Spinal cord (tissue), 9 donors: ENCODE measurements at regions not wholly inside any gene's neighbourhood (a gene's known extent, or its start where the extent isn't known, plus 50 kb on each side); places are given as distances from the start of the nearest gene placed in this dataset.
"Not testable (repeated sequence)": the region's sequence is repeated elsewhere in the genome, so short reads cannot be mapped to it uniquely, and the experiment has no call there.

ENCODE experiments used
- DNase-seq, 6 donors: peaks; one replicate each; pipeline versions ENCODE4 v3.0.0 to v3.0.0-alpha.2; 2013 to 2015; ENCODE audit warnings: low spot score in 6 of 6, low read depth in 4 of 6
- H3K27ac ChIP-seq: one replicate; pipeline ENCODE4 v1.5.1; 2013; ENCODE audit warnings: low read depth, low read length, control low read depth
- H3K27me3 ChIP-seq: one replicate; pipeline ENCODE4 v1.6.1; 2013; ENCODE audit warnings: low read length; ENCODE audit not compliant: control insufficient read depth, insufficient read depth
- H3K36me3 ChIP-seq: one replicate; pipeline ENCODE4 v1.6.1; 2013; ENCODE audit warnings: low read length; ENCODE audit not compliant: control insufficient read depth, insufficient read depth
- H3K4me1 ChIP-seq: one replicate; pipeline ENCODE4 v1.6.1; 2013; ENCODE audit warnings: low read length; ENCODE audit not compliant: control insufficient read depth, insufficient read depth
- H3K4me3 ChIP-seq: one replicate; pipeline ENCODE4 v1.5.1; 2013; ENCODE audit warnings: low read depth, low read length, control low read depth
- H3K9me3 ChIP-seq: one replicate; pipeline ENCODE4 v1.6.1; 2013; ENCODE audit warnings: low read length; ENCODE audit not compliant: control insufficient read depth, insufficient read depth
- WGBS: methylation state at CpG from one replicate; pipeline ENCODE4 v1.1.5; 2013; ENCODE audit warnings: missing lambda C conversion rate; ENCODE audit not compliant: insufficient coverage; 5-methylcytosine and 5-hydroxymethylcytosine counted together
- donor health status: healthy.

GRCh38 chr5:118592229-118593002 is 395.9 kb downstream of the DTWD2 start:
- Histone ChIP-seq H3K27me3 (no peaks in the 10 kb centered on the region), H3K9me3 (no peaks in the 10 kb centered on the region), H3K36me3 (no peaks in the 10 kb centered on the region), H3K27ac (no peak overlapping the region), H3K4me3 (no peak overlapping the region), H3K4me1 (no peaks in the 10 kb centered on the region)
- peak in 3 of 6 donors; percentile 19 to 88 (median 31) for DNase-seq
- no CpG with 5 or more reads among the region's 5 CpGs for WGBS

- Histone ChIP-seq H3K9me3 (no peaks in the 10 kb centered on the region), H3K4me3 (no peak overlapping the region), H3K36me3 (no peaks in the 10 kb centered on the region), H3K4me1 (no peaks in the 10 kb centered on the region), H3K27ac (no peak overlapping the region), H3K27me3 (no peaks in the 10 kb centered on the region)
- no peak for DNase-seq
- 95% methylated on average over 2 of the region's 2 CpGs for WGBS
These were observed 397.5 kb downstream of the DTWD2 start for GRCh38 chr5:118590806-118591205.

- no peak overlapping the region for H3K4me3 ChIP-seq
- no peak for DNase-seq
- H3K27ac ChIP-seq = no peak overlapping the region
- H3K9me3 ChIP-seq = no peaks in the 10 kb centered on the region
- WGBS = no CpG with 5 or more reads among the region's 5 CpGs
- peaks cover 2% of the 10 kb centered on the region for H3K4me1 ChIP-seq
- H3K27me3 ChIP-seq = no peaks in the 10 kb centered on the region
- H3K36me3 ChIP-seq = no peaks in the 10 kb centered on the region
These were observed 407.4 kb downstream of the DTWD2 start for GRCh38 chr5:118580949-118581348.

- Histone ChIP-seq H3K36me3 (no peaks in the 10 kb centered on the region), H3K27me3 (no peaks in the 10 kb centered on the region), H3K27ac (no peak overlapping the region), H3K4me1 (peaks cover 2% of the 10 kb centered on the region), H3K9me3 (no peaks in the 10 kb centered on the region), H3K4me3 (no peak overlapping the region)
- 17% methylated on average over 1 of the region's 3 CpGs for WGBS
- peak in 1 of 6 donors; percentile 34 for DNase-seq
These were observed 410.3 kb downstream of the DTWD2 start for GRCh38 chr5:118578093-118578492.

GRCh38 chr5:118577621-118578020 is 410.7 kb downstream of the DTWD2 start:
- Histone ChIP-seq H3K36me3 (no peaks in the 10 kb centered on the region), H3K27ac (no peak overlapping the region), H3K4me3 (no peak overlapping the region)

GRCh38 chr5:118570276-118570675 is 418.1 kb downstream of the DTWD2 start:
- not testable (repeated sequence) for H3K4me3 ChIP-seq, H3K27me3 ChIP-seq, H3K4me1 ChIP-seq, DNase-seq, H3K9me3 ChIP-seq, H3K27ac ChIP-seq, H3K36me3 ChIP-seq
- 100% methylated on average over 1 of the region's 2 CpGs for WGBS

More at GRCh38 chr5:118577621-118578020, 410.7 kb downstream of the DTWD2 start:
- no CpG with 5 or more reads among the region's 1 CpG for WGBS
- no peaks in the 10 kb centered on the region for H3K9me3 ChIP-seq
- H3K27me3 ChIP-seq = no peaks in the 10 kb centered on the region
- peaks cover 2% of the 10 kb centered on the region for H3K4me1 ChIP-seq
- DNase-seq = no peak

- WGBS = no CpG with 5 or more reads among the region's 1 CpG
These were observed 418.8 kb downstream of the DTWD2 start for GRCh38 chr5:118569596-118569995.

GRCh38 chr5:118565335-118565971 is 422.9 kb downstream of the DTWD2 start:
- Histone ChIP-seq H3K36me3 (no peaks in the 10 kb centered on the region), H3K27ac (no peak overlapping the region), H3K27me3 (no peaks in the 10 kb centered on the region), H3K4me3 (no peak overlapping the region), H3K4me1 (no peaks in the 10 kb centered on the region), H3K9me3 (no peaks in the 10 kb centered on the region)
- DNase-seq = peak in 2 of 6 donors; percentile 22 to 43
- WGBS = 38% methylated on average over 10 of the region's 12 CpGs

More at GRCh38 chr5:118569596-118569995, 418.8 kb downstream of the DTWD2 start:
- not testable (repeated sequence) for H3K9me3 ChIP-seq, H3K27ac ChIP-seq, H3K36me3 ChIP-seq, H3K4me3 ChIP-seq, H3K27me3 ChIP-seq, H3K4me1 ChIP-seq, DNase-seq

- H3K27me3 ChIP-seq = no peaks in the 10 kb centered on the region
- no peaks in the 10 kb centered on the region for H3K9me3 ChIP-seq
- H3K36me3 ChIP-seq = no peaks in the 10 kb centered on the region
- H3K27ac ChIP-seq = no peak overlapping the region
- no CpG with 5 or more reads among the region's 3 CpGs for WGBS
- no peak for DNase-seq
- H3K4me1 ChIP-seq = peaks cover 4% of the 10 kb centered on the region
- no peak overlapping the region for H3K4me3 ChIP-seq
These were observed 426.4 kb downstream of the DTWD2 start for GRCh38 chr5:118561971-118562370.

- H3K9me3 ChIP-seq = no peaks in the 10 kb centered on the region
- H3K27ac ChIP-seq = no peak overlapping the region
- no peaks in the 10 kb centered on the region for H3K27me3 ChIP-seq
- H3K36me3 ChIP-seq = no peaks in the 10 kb centered on the region
- no peak for DNase-seq
- no peak overlapping the region for H3K4me3 ChIP-seq
- peaks cover 4% of the 10 kb centered on the region for H3K4me1 ChIP-seq
These were observed 427.1 kb downstream of the DTWD2 start for GRCh38 chr5:118561235-118561634.
